GM21576 (cell line): ENCODE measurements at regions not wholly inside any gene's neighbourhood (a gene's known extent, or its start where the extent isn't known, plus 50 kb on each side); places are given as distances from the start of the nearest gene placed in this dataset.

Experiments
- ATAC-seq: cut with Tn5 transposase; IDR thresholded peaks from one replicate; pipeline ENCODE4 v1.9.1; 2021; ENCODE audit warnings: mild to moderate bottlenecking, moderate library complexity; ENCODE audit not compliant: unreplicated experiment

DNA sequence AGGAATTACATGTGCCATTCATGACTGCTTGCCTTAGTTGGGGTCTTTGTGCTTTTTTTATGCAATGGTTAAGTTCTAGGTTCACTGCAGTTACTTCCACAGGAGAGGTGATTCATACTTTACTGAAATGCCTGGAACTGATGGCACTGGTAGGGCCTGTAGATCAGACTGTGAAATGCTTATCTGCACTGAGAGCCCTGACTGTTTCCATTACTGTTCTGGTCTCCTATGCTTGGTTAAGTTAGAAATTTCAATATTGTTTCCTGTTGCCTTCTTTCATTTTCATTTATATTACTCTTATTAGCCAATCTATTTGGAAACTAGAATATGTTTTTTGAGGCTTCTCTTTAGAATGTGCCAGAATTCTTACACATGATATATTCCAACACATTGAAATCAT is 484.1 kb upstream of the SEMA6A start:
- ATAC-seq = no peak

DNA sequence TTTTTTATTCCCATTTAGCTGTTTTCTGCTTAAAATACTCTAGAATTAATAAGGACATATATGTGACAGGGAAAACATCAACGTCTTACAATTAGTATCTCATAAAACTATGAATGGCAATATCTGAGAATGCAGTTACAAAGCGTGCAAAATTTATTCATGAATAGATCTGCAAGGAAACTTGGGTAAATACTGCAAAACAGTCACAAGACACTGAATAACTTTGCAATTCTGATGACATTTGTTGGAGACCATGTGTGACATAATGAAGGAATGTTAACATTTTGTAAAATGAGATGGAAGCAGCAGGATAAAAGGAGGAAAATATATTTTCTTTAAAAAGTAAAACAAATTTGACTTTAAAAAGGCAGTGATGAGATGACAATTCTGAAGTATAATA is 480.9 kb upstream of the SEMA6A start:
- ATAC-seq = no peak

DNA sequence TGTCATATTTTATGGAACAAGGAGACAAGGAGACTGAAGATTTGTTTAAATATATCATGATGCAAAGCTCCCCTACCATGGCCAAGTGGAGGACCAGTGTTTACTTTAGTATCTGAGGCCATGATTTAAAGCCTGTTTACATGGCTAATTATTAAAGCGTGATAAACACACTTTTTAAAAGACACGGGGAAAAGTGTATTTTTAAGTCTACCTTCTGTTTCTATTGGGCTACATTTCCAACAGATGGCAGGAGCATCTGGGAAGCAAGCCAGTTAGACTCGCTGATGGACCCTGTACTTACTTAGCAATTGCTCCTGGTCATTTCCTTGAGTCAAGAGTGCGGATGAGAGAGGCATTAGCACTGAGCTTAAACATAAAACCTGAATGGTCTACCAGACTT is 480.3 kb upstream of the SEMA6A start:
- ATAC-seq = no peak

DNA sequence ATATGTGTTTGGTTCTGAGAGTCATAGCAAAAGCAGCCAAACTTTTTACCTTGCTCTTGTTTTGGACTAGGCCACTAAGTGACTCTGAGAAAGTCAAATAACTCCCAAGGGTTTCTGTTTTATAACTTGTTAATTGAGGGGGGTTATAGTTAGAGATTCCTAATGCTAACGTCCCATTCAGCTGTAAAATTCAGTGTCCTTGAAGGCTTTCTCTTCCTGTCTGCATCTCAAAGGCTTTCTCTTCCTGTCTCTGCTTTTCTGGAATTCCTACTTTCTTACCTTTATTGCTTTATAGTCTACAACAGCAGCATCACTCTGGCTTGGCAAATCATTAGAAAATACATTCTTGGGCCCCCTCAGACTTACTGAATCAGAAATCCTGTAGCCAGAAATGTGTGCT is 479.5 kb upstream of the SEMA6A start:
- ATAC-seq = no peak

DNA sequence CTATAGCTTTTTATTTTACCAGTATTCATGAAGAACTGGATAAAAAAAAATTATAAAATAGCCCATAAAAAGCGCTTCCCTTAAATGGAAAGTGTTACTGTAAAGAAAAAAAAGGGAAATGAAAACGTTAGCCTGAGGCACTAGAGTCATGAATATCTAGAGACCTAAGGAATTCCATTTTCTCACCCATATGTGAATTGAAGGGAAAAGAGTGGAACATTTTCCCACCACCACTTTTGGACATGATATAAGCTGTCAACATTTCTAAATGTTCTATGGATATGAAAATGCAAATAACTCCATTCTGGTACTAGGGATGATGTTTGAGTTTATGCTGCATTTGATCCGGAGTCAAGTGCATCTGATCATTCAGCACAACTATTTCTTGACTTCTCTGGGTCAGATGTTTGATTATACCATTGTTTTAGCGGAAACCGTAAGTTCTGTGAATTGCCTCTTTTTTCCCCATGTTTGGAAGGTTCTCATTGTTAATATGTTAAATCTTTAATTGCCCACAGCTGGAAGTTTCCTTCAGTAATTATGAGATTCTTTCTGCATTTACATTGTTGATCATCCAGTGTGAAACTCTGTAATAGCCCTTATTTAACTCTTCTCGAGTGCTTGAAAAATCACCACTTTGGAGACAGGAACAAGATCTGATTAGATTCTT is 467.4 kb upstream of the SEMA6A start:
- ATAC-seq = no peak

DNA sequence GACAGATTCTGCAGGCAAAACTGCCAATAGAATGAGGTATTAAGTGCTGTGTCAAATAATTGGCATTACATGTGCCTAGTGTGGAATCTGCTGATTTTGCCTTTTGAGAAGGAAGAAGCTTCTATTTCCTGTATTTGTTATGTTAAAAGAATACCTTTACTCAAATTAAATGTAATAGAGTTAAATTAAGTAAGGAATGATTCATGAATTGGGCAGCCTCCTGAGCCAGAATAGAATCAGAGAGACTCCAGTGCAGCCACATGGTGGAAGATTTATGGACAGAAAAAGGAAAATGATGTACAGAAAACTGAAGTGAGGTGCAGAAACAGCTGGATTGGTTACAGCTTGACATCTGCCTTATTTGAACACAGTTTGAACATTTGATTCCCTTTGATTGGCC is 464.4 kb upstream of the SEMA6A start:
- no peak for ATAC-seq

DNA sequence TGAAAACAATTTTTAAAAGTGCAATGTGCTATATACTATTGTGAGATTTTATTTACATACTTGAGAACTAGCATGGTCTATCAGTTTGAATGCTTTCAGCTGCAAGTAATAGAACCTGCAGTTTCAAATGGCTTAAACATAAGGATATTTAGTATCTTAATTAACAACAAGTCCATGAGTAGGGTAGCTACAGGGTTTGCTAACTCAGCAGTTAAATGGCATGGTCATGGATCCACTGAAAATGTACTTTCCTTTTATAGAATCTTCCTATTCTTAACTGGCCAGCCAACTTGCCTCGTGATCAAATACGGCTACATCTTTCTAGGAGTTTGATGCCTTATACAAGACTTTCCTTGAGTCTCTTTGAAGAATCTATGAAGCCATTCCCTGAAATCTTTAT is 452.8 kb upstream of the SEMA6A start:
- no peak for ATAC-seq

DNA sequence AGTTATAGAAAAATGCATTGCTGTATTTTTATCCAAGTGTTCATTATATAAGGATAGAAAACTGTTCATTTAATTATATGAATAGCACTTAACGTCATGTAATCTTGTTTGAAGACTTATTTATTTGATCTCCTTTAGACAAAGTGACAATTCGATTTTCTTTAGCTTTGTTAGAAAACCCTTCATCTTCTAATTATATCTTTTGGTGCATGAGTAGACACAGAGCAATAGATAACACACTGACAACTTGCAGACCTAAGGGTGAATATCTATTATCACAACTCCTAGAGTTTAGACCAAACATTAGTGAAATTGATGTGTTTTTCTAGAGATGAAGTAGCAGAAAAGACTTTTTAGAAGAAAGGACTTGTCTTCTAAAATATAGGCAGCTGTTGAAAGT is 446.4 kb upstream of the SEMA6A start:
- no peak for ATAC-seq

DNA sequence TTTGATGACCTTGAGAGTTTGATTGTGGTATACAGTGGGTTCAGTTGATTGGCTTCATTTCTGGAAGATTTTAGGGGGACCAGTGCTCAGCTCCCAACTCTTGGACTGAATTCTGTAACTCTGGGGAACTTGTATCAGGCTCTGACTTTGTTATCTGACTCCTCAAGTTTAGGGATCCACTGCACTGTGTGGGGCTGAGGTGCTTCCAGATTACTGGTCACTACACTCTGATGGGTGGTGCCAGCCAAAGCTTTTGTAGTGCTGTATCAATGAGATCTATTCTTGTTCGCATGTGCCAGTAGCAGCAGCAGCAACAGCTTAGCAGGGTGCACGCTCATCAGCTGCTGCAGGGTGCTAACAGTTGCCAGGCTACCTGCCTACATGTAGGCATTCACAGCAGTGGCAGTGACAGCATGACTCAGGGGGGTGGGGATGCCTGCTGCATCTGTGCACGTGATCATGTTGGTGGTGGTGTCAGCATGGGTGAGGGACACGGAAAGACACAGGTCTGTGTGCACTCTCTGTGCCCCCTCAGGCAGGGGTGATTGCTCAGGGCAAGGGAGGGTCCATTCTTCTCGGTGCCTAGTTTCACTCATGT is 438.8 kb upstream of the SEMA6A start:
- no peak for ATAC-seq

DNA sequence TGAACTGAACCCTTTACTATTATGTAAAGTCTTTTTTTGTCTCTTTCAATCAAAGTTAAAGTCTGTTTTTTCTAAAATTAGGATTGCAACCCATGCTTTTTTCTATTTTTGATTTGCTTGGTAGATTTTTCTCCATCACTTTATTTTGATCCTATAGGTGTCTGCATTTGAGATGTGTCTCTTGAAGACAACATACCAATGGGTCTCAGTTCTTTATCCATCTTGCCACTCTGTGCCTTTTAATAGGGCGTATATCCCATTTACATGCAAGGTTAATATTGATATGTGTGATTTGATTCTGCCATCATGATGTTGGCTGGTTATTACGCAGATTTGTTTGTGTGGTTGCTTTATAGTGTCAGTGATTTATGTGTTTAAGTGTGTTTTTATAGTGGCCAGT is 436.0 kb upstream of the SEMA6A start:
- ATAC-seq = no peak

DNA sequence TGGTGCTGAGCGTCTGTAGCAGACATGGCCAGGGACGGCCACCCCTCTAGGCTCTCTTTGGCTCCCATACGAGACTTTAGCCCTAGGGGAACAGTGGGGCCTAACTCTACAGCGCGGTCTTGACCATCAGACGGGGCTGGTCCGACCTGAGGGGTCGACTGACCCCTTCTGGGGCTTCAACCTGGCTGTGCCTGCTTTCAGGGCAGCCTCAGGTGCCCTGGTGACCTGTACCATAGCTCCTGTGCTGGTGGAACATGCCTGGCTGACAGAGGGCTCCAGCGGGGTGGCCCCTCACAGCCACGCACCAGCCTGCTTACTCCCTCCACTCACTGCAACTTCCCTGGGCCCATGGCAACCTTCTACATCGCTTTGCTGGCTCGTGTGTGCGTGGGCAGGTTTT is 423.4 kb upstream of the SEMA6A start:
- ATAC-seq = no peak

DNA sequence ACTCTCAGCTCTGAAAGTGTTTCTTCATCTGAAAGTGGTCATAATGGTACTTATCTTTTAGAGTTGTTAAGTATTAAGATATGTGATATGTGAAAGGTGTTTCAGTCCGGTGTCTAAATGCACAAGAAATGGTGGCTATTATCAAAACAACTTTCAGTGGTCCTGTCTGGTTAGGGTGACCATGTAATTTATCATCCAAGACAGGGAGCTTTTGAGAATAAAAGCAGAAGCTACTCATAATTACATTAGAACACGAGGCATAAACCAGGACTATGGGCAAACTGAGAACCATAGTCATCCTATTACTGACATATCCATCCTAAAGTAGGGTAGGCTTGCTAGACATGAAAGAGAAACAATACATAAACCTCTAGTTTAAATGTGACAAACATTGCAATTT is 418.1 kb upstream of the SEMA6A start:
- ATAC-seq = no peak

DNA sequence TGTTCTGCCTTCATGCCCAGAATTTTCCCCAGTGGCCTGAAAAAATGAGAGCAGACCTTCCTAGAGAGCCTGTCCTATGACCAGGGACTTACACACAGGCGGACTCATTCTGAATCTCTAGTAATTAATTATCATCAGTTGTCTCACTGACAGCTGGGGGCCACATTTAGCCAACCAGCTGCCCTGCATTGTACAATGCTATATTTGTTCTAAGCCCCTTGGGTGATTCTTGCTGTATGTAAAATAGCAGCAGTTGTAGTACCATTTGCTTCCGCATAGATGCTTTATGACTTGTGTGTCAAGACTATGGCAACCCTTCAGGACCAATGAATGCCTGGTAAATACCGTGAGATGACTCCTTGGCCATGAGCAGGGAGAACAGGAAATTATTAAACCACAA is 415.4 kb upstream of the SEMA6A start:
- no peak for ATAC-seq

DNA sequence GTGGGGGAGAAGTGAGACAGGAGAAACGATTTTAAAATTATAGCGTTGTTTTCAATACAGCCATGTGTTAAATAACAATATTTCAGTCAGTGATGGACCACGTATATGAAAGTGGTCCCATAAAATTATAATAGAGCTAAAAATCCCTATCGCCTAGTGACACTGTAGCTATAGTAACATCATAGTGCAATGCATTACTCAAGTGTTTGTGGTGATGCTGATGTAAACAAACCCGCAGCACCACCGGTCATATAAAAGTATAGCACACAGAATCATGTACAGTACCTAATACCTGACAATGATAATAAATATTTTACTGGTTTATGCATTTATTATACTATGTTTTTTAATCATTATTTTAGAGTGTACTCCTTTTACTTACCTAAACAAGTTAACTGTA is 407.4 kb upstream of the SEMA6A start:
- no peak for ATAC-seq

DNA sequence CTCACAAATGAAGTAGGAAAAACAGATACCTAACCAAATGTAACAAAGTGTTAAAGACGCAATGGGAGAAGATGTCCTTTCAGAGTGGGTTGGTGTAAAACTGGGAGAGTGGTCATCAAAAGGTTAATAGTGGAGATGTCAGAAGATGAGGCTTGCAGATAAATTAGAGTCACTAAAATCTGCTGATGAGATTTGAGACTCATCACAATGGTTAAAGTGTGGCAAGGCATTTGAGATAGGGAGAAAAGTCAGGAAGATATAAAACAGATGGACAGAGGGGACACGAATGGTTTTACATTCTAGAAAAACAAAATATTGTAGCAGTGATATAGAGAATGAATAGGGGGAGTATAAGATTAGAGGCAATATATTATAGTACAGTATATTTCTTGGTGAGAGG is 406.0 kb upstream of the SEMA6A start:
- no peak for ATAC-seq

DNA sequence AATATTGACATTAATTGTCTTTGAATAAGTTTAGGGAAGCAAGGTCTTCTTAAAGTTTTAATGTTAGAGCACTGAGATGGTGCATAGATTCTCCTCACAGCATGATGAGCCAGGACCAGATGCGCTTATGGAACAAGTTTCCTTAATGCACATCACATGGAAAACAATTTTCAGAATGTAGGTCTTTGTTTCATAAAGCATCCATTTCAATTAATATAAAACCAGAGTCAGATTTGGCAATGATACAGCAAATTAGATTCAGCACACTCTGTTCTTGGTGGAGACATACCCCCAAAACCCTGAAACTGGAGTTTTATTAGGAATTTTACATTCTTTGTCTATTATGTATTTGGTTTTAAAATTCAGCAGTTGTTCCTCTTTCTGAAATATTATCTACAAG is 402.1 kb upstream of the SEMA6A start:
- no peak for ATAC-seq

DNA sequence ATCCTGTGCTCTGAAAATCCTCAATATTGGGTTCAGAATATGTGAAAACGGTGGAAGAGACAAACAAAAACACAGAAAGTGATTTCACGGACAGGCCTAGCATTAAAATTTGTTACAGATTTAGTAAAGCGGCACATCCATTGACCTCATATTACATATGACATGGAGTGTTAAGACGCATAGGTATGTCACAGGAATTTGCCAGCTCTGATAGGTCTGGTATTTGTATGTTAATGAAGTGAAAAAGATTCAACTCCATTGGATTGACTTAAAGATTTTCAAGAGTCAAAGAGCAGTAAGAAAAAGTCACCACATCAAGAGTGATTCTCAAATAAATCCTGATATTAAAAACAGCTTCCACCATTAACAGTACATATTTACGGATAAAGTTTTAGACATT is 396.5 kb upstream of the SEMA6A start:
- ATAC-seq = no peak

DNA sequence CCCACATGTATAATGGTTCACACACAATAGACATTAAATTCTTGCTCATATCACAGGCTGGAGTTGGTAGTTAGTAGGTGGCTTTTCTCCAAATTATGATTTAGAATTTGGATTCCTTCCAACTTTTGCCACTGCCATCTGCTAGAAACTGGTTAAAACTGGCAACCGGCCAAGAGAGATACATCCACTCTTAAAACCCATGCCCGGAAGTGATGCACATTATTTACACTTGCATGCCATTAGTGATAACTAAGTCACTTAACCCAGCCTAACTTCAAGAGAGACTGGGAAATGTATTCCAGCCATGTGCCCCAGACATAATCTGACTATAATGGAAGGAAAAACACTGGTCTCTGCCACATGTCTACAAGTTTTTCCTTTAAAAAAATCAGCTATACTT is 395.7 kb upstream of the SEMA6A start:
- ATAC-seq = no peak

DNA sequence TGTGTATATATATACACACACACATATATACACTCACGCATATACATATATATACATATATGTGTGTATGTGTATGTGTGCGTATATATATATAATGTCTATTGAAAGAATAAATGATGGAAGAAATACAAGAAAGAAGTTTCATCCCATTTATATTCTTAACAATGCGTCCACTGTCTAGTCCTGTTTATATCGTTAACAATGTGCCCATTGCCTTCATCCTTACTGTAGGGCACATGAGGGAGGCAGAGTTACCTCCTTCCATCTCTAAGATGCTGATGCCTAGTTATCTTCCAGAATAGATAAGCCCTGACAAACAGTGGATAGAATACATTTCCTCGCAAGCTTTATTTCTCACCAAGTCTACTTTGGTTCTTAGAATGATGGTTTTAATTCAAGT is 389.8 kb upstream of the SEMA6A start:
- ATAC-seq = no peak

DNA sequence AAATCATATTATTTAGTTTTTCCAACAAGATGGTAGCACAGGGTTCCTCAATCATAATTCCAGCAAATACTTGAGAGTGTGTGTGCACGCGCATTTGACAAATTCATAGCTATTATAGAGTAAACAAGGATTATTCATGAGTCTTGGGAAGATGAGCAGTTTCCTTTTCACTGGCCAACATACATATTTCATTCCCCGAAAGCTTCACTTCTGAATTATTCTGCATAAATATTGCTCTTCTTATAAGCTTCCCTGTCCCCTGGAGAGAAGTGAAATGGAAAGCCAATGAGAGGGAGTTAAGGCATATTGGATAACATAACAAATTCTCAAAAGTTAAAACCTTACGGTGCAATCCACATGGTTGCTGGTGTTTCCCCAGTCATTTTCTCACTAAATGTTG is 386.4 kb upstream of the SEMA6A start:
- ATAC-seq = no peak

DNA sequence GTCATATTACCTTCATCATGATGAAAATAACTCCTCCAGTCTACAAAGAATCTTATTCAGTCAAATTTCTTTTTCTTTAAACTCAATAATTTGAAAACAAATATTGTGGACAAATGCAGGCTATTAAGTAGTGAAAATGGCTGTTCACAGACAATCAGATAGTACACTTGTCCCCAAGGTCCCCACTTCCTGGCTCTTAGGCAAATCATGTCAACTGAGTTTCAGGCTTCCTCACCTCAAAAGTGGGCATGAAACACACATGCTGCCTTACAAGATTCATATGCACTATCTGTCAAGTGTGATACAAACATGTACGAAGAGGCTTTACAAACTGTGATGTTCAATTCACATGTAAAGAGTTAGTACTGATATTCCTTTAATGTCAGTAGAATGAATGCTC is 385.2 kb upstream of the SEMA6A start:
- ATAC-seq = no peak

DNA sequence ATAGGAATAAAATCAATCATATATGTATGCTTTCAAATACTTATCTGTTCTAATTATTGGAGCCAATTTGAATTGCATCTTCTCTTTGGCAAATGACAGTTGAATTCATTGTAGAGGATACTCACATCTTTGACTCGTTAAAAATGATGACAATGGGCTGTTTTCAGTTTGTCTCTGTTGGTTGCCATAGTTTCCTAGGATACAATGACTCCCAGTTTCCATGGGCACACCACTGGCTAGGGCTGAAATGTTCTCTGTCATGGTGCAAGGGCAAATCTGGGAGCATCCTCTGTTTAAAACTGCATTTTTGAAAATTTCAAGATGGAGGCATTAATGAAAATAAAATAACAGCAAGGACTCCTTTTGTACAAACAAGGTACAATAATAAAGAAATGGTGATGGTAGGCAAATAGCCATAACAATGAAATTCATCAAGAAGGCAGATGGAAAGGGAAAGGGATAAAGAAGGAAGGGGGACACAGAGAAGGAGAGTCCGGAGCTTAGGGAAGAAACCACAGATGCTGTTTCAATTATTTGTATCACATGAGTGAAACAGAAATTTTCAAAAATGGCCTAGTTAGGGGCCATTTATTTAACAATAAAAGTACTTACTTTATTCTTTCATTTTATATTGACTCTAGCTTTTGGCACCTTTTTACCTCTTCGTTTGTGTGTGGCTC is 378.8 kb upstream of the SEMA6A start:
- no peak for ATAC-seq

DNA sequence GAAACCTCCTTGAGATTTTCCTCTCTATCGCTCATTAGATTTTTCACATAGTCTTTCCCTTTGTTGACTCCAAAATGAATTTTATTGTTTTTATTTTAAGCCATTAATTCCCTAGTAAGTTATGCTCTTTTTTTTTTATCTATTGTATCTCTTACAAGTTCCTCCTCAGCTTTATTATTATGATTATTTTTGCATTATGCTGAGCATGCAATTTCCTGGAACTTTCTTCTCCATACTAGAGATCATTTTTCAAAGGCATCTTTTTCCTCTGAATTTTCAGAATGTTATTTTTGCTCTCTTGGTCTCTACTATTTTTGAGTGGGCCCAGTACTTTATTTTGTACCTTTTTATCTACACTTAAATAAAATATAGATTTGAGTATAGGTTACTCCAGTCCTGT is 376.6 kb upstream of the SEMA6A start:
- ATAC-seq = no peak
